ENCODE measurements at regions not wholly inside any gene's neighbourhood (a gene's known extent, or its start where the extent isn't known, plus 50 kb on each side); places are given as distances from the start of the nearest gene placed in this dataset.
"Not testable (repeated sequence)": the region's sequence is repeated elsewhere in the genome, so short reads cannot be mapped to it uniquely, and the experiment has no call there.

DNA sequence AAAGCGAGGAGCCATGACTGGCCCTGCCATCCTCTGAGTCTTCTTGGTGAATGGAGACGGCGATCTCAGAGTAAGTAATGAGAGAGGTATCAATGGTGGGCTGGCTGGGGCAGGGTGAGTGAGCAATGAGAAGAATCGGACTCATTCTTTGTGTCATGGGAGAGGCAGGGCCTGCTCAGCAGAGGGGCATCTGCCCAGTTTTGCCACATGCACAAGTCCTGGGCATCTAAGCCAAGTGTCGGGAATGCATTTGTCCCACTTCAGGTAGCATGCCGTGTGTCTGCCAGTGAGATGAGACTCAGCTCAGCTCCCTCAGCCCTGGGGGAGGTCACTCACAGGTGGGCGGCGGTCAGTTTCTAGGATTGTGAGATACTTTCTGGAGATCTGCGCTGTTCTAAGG is 791.0 kb upstream of the RAB6C start:
- no peak for DNase-seq (ENCODE audit: low read depth in 2 of 2)

DNA sequence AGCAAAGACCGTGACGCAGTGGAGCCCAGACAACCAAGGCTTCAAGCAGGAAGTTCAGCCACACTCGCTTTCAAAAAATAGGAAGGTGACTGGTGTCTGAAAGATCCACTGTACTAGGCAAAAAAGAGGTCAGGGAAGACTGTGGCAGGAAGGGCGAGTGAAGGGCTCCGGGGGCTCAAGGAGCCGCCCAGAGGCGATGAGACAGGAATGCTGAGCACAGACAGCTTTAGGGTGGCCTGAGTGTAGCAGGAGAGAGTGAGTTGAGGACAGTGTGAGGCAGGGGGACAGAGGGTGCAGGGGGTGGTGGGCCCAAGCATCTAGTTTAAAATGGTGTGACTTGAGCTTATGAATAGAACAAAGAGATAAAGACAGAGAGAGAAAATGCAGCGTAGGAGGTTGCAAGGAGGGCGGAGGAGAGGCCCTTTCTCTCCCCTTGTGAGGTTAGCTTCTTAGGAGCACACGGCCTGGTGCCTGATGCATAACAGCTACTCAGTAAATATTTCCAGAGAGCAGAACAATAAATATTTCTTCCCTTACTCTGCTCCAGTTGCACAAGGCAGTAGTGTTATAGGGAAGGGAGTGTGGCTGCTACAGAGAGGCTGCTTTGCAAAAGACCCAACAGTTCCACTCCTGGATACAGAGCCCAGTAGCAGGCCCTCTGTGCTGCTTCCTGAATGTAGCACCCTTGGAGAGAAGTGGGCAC is 789.7 kb upstream of the RAB6C start:
- DNase-seq (ENCODE audit: low read depth in 2 of 2), result no peak

DNA sequence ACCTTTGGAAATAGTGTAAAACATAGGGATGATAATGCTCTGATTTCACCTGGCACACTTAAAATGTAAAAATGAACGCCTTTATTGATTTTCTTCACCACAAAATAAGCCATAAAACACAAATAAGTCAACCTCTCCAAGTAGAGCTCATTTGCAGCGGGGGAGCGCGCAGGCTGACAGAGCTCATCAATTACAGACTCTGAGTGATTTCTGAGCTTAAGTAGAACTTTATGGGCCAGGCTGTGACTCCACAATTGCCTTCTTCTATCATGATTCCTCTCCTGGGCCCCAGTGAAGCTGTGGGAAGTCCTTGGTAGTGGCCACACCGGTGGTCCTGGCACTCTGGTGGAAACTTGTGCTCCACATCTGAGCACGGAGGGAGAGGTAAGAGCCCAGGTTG is 789.0 kb upstream of the RAB6C start:
- DNase-seq (ENCODE audit: low read depth in 2 of 2), result no peak

DNA sequence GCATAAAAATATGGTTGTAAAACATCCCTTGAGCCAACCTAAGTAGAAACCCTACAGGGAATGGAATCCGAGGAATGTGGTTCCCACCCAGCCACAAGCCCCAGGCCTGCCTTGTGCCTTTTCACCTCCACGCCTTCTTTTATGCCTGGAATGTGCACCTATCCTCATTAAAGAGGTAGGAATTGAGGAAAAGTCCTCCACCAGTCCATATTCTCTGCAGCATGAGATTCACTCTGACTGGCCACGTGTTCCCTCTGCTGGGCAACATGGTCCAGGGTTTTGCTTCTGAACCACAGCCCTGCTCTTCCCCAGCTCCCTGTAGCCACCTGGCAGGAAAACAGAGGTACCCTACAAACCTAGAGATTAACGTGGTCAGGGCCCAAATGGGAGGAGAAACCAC is 787.9 kb upstream of the RAB6C start:
- no peak for DNase-seq (ENCODE audit: low read depth in 2 of 2)

DNA sequence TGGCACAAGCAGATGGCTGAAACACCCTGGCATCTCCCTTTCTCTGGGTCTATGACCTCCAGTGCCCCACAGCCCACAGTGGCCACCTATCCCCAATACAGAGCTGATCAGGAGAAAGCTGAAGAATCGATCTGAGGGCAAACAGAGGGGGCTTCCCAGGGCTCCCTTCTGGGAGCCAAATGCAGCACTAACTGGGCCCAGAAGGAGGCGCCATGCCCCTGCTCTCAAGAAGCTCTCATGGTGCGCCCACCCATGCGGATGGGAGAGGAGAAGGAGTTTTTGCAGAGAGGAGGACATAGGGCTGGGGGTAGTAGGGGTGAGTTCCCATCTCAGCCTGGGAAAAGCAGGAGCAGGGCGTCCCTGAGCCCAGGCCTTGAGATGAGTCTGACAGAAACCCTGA is 787.3 kb upstream of the RAB6C start:
- no peak for DNase-seq (ENCODE audit: low read depth in 2 of 2)

DNA sequence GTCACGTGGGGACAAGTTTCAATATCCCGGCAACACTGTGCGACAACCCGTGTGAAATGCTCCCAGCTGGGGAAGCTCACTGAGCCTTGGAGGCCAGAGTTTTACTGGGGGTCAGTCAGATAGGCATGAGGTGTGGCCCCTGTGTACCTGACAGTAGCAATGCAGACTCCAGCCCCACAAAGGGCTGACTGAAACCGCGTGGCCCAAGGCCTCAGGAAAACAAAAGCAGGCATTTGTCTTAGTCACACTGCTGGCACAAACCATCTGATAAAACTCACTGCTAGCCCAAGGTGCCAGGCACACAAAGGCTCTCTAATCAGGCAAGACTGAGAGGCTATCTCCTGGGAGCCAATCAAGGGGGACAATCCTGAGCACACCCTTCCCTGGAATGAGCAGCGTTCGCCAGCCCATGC is 786.6 kb upstream of the RAB6C start:
- DNase-seq (ENCODE audit: low read depth in 2 of 2), result no peak

DNA sequence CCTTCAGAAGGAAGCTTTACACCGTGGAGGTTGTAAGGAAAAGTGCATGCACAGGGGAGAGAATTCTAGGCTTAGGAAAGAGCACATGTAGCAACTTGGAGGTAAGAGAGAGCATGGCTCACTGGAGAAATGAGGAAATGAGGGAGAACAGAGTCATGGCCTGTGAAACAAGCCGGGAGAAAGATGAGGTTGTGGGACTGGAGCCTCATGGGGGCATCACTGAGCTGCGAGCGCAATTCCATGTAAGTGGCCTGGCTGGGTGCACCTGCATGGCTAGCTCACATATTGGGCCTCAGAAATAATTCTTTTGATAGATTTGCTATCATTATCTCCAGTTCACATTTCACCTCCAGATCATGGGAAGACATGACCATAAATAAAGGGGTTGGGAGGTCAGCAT is 785.5 kb upstream of the RAB6C start:
- DNase-seq (ENCODE audit: low read depth in 2 of 2), result no peak

DNA sequence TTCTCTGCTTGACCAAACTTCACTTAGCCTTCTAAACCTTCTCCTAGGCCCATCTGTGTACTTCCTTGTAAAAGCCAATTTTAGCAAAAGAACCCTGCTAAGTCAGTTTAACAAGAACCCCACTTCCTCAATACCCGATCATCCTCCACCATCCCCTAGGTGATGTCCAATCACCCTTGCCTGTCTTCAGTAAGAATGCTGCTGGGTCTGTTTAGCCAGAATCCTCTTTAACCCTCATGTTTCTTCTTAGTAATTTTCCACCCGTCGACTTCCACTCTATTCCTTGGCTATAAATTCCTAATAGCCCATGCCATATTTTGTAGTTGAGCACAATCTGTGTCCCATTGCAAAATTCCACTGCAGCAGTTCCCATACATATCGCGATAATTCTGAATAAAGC is 780.0 kb upstream of the RAB6C start:
- DNase-seq (ENCODE audit: low read depth in 2 of 2), result no peak

DNA sequence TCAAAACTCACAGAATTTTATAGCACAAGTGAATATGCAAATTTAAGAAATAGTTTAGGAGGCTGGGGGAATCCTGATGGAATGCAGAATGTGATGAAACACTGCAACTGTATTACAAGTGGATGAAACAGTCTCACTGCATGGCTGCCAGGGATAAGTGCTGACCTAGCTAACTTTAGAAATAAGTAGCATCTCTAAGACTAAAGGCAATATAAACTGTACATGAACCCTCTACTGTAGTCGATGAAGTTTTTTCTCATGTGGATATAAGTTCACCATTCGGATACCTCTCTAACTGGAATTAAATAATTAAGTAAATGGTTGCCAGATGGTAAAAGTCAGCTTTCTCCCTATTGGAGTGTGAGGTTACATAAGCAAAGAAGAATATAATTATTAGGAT is 777.8 kb upstream of the RAB6C start:
- DNase-seq (ENCODE audit: low read depth in 2 of 2), result no peak

DNA sequence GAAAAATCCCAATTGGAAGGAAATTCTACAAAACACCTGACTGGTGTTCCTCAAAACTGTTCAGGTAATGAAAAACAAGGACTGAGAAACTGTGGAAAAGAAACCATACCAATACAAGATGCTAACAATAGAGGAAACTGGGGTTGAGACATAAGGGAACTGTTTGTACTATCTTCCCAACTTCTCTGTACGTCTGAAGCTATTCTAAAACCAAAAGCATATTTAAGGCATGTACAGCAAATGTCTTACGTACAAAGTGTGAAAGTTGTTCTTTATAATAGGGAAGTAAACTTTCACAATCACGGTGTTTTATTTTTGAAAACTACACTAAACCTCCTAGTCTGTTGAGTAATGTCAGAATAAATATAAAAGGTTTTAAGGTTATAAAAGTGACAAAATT is 776.1 kb upstream of the RAB6C start:
- no peak for DNase-seq (ENCODE audit: low read depth in 2 of 2)

DNA sequence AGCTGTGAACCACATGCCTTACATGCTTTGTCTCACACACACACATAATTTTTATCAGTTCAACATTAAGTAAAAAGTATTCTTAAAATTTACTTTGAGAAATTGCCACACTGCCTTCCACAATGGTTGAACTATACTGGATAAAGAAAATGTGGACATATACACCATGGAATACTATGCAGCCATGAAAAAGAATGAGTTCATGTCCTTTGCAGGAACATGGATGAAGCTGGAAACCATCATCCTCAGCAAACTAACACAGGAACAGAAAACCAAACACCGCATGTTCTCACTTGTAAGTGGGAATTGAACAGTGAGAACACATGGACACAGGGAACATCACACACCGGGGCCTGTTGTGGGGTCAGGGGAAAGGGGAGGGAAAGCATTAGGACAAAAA is 774.9 kb upstream of the RAB6C start:
- DNase-seq (ENCODE audit: low read depth in 2 of 2), result not testable (repeated sequence)

DNA sequence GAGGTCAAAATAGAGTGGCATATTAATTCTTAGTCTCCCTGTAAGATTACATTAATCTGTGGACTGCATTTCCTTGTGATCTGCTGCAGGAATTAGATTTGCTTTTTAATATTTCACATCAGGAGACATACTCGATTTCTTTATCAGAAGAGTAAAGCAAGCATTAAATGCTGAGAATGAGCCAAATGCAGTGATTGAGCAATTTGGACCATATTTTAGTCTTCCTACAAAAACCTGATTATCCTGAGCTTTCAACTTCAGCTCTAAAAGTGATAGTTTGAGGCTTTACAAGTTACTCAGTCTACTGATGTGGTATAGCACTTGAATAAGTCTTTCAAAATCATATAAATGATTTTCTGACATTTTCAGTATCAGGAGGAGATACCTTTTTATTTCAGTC is 774.3 kb upstream of the RAB6C start:
- DNase-seq (ENCODE audit: low read depth in 2 of 2), result no peak

DNA sequence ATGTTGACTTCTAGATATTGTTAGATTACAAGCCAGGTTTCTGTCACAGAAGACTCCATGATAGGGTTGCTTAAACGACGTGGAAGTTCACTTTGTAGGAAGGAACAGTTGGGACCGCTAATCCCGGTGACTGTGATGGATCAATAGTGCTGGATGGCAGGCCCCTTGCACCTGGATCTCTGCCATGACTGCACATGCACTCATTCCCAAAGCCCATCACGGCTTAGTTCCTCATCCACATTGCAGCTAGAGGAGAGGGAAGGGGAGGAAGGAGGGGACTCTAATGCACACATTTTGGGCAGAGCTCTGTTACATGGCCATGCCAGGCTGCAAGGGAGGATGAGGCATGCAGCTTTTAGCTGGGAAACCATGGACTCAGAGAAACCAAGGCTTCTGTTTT is 773.7 kb upstream of the RAB6C start:
- no peak for DNase-seq (ENCODE audit: low read depth in 2 of 2)

DNA sequence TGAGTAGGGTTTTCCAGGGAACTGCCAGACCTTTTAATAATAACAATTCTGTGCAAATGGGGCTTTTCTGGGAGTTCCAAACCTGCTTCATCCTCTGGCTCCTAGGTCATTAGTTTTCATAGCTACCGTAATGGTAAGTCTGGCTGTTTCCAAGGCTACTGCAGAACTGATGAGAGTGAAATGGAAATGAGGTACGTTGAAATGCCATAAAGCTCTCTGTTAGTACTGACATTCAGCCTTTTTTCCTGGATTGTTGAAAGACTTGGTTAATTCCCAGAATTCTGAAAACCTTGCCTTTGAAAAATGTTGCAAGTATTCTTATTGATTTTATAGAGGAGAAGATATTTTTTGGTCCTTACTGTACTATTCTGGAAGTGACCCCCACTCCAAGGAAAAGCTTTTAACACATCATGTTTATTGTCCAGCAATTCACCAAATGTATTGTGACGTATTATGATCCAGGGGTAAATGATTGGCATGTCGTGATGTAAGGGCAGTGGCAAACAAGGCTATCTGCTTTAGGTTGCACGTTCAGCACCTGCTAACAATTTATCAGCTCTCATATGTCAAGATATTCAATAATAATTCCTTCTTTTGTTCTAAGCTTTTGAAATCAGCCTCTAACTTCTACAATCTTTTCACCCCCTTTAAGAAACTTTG is 767.0 kb upstream of the RAB6C start:
- no peak for DNase-seq (ENCODE audit: low read depth in 2 of 2)

DNA sequence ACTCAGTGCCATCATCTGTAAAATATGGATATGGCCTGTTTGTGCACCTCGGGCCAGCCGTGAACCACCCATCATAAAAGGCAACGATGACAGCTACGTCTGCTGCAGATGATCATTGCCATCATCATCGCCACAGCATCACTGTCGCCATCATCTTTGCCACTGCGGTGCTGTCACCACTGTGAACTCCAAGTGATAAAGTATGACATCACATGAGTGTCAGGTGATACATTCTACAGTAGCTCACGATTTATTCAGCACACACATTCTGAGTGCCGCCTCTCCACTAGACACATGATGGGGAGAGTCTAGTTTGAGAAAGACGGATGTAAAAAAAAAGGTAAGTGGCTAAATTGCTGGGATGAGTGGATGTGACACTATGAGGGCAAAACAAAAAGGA is 755.4 kb upstream of the RAB6C start:
- no peak for DNase-seq (ENCODE audit: low read depth in 2 of 2)

DNA sequence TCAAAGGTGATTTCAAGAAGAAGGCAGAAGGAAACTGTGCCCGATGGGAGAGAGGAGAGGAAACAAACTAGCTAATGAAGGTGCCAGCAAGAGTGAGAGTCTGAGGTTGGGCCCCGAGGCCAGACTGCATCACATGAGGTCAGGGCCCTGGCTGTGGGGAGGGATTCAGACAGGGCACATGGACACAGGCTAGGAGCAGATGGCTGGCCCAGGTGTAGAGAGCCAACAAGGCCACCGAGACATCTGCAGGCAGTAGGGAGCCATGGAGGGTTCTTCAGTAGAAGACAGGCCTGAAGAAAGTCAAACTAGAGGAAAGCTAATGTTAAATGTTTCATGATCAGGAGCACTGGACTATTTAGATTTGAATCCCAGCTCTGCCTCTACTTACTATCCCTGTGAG is 755.0 kb upstream of the RAB6C start:
- DNase-seq (ENCODE audit: low read depth in 2 of 2), result no peak

DNA sequence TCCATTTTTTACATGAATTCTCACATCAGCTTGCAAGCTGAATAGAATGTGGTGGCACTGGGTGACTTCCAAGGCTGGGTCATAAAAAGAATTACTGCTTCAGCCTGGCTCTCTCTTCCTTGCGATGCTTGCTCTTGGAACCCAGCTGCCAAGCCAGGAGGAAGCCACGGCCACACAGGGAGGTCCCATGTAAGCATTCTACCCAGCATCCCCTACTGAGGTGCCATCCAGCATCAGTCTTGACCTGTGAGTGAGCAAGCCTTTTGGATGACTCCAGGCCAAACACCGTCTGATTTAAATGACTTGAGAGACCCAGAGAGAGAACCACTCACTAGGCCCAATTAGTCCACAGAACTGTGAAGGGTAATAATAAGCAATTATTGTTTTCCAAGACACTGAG is 750.3 kb upstream of the RAB6C start:
- DNase-seq (ENCODE audit: low read depth in 2 of 2), result no peak

DNA sequence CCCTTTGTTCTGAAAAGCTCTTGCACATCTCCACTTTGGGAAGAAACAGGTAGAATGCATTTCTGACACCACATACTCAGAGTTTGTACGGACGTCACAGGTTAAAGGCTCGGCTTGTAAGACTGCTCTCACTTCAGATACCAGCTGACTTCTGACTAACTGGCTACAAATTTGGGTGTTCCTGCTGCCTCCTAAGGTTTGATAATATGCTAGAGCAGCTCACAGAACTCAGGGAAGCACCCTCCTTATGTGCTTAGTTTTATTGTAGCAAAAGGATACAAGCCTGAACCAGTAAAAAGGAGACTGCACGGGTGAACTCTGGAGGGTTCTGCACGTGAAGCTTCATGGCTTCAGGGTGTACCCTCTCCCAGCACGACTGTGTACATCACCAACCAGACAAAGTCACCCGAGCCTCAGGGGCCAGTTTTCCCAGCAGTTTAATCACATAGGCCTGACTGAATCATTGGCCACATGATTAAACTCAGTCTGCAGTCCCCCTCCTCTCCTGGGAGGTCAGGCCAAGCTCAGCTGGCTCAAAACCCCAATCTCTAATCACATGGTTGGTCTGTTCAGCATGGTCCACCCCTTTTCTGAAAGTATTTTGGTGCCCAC is 749.5 kb upstream of the RAB6C start:
- DNase-seq (ENCODE audit: low read depth in 2 of 2), result no peak

DNA sequence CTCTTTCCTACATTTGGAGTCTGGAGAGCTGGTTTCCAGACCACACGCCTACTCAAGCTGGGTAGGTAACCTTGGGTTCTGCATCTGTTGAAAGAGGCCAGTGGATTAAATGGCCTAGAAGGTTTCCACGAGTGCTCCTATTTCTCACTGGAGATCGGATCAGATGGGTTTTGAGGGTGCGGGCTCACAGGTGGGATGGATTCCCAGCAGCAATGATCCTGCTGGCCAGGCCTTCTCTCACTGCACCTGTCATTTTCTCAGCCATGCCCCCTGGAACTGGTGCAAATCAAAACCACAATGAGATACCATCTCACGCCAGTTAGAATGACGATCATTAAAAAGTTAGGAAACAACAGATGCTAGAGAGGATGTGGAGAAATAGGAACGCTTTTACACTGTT is 747.5 kb upstream of the RAB6C start:
- DNase-seq (ENCODE audit: low read depth in 2 of 2), result no peak

DNA sequence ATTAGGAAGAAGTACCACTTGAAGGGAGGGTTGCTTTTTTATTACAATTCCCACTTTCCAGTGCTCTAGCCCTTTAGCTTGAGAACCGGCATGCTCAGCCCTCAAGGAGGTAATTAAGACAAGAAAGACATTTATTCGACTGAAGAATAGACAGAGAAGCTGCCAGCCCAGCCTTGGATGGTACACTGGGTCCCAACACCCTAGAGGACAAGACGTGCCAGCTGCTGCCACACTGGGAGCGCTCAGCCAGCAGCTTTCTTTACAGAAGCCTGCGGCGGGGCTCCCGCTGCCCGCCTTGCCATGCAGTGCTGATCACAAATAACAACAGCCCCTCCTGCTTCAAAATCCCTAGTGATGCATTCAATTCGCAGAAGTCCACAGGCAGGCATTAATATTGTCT is 746.3 kb upstream of the RAB6C start:
- DNase-seq (ENCODE audit: low read depth in 2 of 2), result no peak

DNA sequence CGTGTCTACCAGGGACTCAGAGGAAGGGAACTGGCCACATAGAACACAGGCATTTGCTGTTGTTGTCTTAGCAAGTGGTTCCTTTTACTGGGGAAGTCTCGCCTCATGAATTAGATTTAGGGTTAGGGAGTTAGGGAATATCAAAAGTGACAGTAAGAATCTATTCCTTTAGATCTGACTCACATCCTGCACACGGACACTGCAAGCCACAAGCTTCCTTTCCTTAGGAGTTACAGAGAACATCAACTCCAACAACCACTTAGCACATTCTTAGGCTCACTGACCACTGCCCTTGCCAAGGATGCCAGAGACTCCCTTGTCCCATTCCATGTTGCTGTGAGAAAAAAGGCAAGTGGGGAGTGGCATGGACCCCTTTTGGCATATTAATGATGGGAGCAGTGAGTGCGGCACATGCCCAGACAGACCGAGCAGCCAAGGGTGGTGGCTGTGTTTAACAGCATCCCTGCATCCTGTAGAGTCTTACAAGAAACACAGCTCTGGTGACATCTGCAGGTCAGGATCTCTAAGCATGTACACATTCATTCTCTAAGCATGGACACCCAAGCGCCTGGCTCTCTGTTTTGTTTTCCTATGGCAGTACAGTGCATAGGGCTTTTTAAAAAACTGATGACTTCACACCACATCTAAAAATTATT is 745.6 kb upstream of the RAB6C start:
- no peak for DNase-seq (ENCODE audit: low read depth in 2 of 2)

DNA sequence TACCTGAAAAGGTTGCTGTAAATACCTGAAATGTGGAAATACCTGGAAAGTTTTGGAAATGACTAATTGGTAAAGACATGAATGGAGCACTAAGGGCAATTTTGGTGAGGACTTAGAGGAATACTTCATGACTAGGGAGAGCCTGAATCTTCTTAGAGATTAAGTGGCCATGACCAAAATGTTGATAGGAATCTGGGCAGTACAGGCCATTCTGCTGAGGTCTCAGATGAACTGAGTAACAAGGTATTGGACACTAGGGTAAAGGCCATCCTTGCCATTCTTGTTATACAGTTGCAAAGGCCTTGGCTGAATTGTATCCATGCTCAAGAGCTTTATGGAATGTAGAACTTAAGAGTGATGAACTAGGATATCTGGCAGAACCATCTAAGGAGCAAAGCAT is 742.9 kb upstream of the RAB6C start:
- no peak for DNase-seq (ENCODE audit: low read depth in 2 of 2)

Measured in stimulated activated CD8-positive, alpha-beta memory T cell treated with anti-CD3 and anti-CD28 coated beads, Interleukin-2, amount 100 ng/mL, for 1 hour (primary cell).